ENCODE measurements at regions not wholly inside any gene's neighbourhood (a gene's known extent, or its start where the extent isn't known, plus 50 kb on each side); places are given as distances from the start of the nearest gene placed in this dataset.

- TF ChIP-seq, protein P1, sequence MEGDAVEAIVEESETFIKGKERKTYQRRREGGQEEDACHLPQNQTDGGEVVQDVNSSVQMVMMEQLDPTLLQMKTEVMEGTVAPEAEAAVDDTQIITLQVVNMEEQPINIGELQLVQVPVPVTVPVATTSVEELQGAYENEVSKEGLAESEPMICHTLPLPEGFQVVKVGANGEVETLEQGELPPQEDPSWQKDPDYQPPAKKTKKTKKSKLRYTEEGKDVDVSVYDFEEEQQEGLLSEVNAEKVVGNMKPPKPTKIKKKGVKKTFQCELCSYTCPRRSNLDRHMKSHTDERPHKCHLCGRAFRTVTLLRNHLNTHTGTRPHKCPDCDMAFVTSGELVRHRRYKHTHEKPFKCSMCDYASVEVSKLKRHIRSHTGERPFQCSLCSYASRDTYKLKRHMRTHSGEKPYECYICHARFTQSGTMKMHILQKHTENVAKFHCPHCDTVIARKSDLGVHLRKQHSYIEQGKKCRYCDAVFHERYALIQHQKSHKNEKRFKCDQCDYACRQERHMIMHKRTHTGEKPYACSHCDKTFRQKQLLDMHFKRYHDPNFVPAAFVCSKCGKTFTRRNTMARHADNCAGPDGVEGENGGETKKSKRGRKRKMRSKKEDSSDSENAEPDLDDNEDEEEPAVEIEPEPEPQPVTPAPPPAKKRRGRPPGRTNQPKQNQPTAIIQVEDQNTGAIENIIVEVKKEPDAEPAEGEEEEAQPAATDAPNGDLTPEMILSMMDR (IDR thresholded peaks at IDR 0.05; ENCODE audit: low read depth, low read length), result no peak
- no peak for TF ChIP-seq EZH2phosphoT487 (IDR thresholded peaks at IDR 0.05; ENCODE audit: low read depth)
Measured at GRCh38 chr2:15701341-15701907, 109.8 kb downstream of the DDX1 start.

Data from OCI-LY3 (cell line).